SK-N-SH (cell line): ENCODE measurements at regions not wholly inside any gene's neighbourhood (a gene's known extent, or its start where the extent isn't known, plus 50 kb on each side); places are given as distances from the start of the nearest gene placed in this dataset.

Source experiments
- CTCF ChIA-PET: fragments of 300-600, 350-600 bp; formaldehyde crosslinking; extraction: SDS; loops from one replicate; lab custom pipeline; 2021; lab: Yijun Ruan, JAX
- POLR2A ChIA-PET: fragments of 350-600 bp; sonication (Branson Sonifier 250); formaldehyde crosslinking; extraction: SDS; loops from one replicate; lab custom pipeline; 2020; ENCODE audit warnings: antibody characterized with exemption, inconsistent platforms; lab: Yijun Ruan, JAX
- DNase-seq: peaks from one replicate; pipeline ENCODE4 v3.0.0; 2012
- H2AFZ ChIP-seq: fragments of 200-600 bp; sonication (generic); 2 replicates; pipeline ENCODE4 v1.8.1; 2016; ENCODE audit warnings: antibody characterized with exemption, mild to moderate bottlenecking, low read depth
- H3F3A ChIP-seq: fragments of 200-600 bp; sonication (generic); replicated peaks from 2 replicates; pipeline ENCODE3; 2016; ENCODE audit warnings: antibody characterized with exemption, mild to moderate bottlenecking; ENCODE audit not compliant: insufficient read depth
- H3K27ac ChIP-seq, 2 experiments: fragments of 200-500 bp in 1 of 2; fragments of 200-600 bp in 1 of 2; sonication (Bioruptor generic) in 1 of 2; sonication (generic), shearing (Covaris generic) in 1 of 2; 2 replicates each; pipeline versions ENCODE4 v1.5.1 to v1.6.1; 2014 to 2016; ENCODE audit warnings: low read depth in 2 of 2, inconsistent platforms in 1 of 2, low read length in 1 of 2, mild to moderate bottlenecking in 1 of 2, mixed read lengths in 1 of 2
- H3K27me3 ChIP-seq: fragments of 200-600 bp; sonication (generic), shearing (Covaris generic); 2 replicates; pipeline ENCODE4 v1.6.1; 2016; ENCODE audit warnings: mixed run types; ENCODE audit not compliant: insufficient read depth
- H3K36me3 ChIP-seq, 2 experiments: fragments of 200-500 bp in 1 of 2; fragments of 200-600 bp in 1 of 2; sonication (Bioruptor generic) in 1 of 2; sonication (generic) in 1 of 2; replicated peaks in 1 of 2; 2 replicates each; pipeline versions ENCODE3 to v1.5.1; 2014 to 2016; ENCODE audit warnings: low read length in 1 of 2, mild to moderate bottlenecking in 1 of 2; ENCODE audit not compliant: insufficient read depth in 2 of 2, control insufficient read depth in 1 of 2
- H3K4me1 ChIP-seq, 2 experiments: fragments of 200-500 bp in 1 of 2; fragments of 200-600 bp in 1 of 2; sonication (Bioruptor generic) in 1 of 2; sonication (generic), shearing (Covaris generic) in 1 of 2; 2 replicates each; pipeline versions ENCODE4 v1.5.1 to v1.6.1; 2014 to 2016; ENCODE audit warnings: low read depth in 1 of 2, low read length in 1 of 2, mixed run types in 1 of 2; ENCODE audit not compliant: insufficient read depth in 2 of 2, control insufficient read depth in 1 of 2
- H3K4me2 ChIP-seq: fragments of 200-600 bp; sonication (generic), shearing (Covaris generic); 2 replicates; pipeline ENCODE4 v1.6.1; 2017; ENCODE audit warnings: mixed run types
- H3K4me3 ChIP-seq, 2 experiments: fragments of 200-500 bp in 1 of 2; fragments of 200-600 bp in 1 of 2; sonication (Bioruptor generic) in 1 of 2; sonication (generic), shearing (Covaris generic) in 1 of 2; 2 replicates each; pipeline versions ENCODE4 v1.5.1 to v1.8.1; 2014 to 2016; ENCODE audit warnings: low read depth in 2 of 2, inconsistent platforms in 1 of 2, low read length in 1 of 2, mild to moderate bottlenecking in 1 of 2, mixed read lengths in 1 of 2, moderate library complexity in 1 of 2
- H3K79me2 ChIP-seq: fragments of 200-600 bp; sonication (generic); 2 replicates; pipeline ENCODE4 v1.8.1; 2017; ENCODE audit warnings: mild to moderate bottlenecking; ENCODE audit not compliant: insufficient read depth
- H3K9ac ChIP-seq: fragments of 200-600 bp; sonication (generic); 2 replicates; pipeline ENCODE4 v1.6.1; 2017; ENCODE audit warnings: mixed run types
- H3K9me2 ChIP-seq: fragments of 200-600 bp; sonication (generic); 2 replicates; pipeline ENCODE4 v1.6.1; 2017; ENCODE audit warnings: mixed run types
- H3K9me3 ChIP-seq: fragments of 200-600 bp; sonication (generic); 2 replicates; pipeline ENCODE4 v1.6.1; 2017; ENCODE audit warnings: mixed run types, mild to moderate bottlenecking, moderate library complexity
- H4K20me1 ChIP-seq: fragments of 200-600 bp; sonication (generic); 2 replicates; pipeline ENCODE4 v1.6.1; 2017; ENCODE audit warnings: mild to moderate bottlenecking, mixed run types; ENCODE audit not compliant: insufficient read depth
- EP300 ChIP-seq, 2 experiments: IDR thresholded peaks; 2 replicates each; pipeline versions ENCODE4 v1.4.0 to v1.6.1; 2012; ENCODE audit warnings: borderline replicate concordance in 1 of 2, low read depth in 1 of 2, low read length in 1 of 2
- FOXJ3 ChIP-seq: sonication (generic); formaldehyde crosslinking; IDR thresholded peaks from 2 replicates; pipeline ENCODE4 v1.5.1; 2020; ENCODE audit warnings: mild to moderate bottlenecking, missing genetic modification reagents
- JUND ChIP-seq: IDR thresholded peaks from 2 replicates; pipeline ENCODE4 v1.4.0; 2012
- MEF2A ChIP-seq: IDR thresholded peaks from 2 replicates; pipeline ENCODE4 v1.4.0; 2012; ENCODE audit warnings: low read depth, borderline replicate concordance
- POLR2AphosphoS5 ChIP-seq: IDR thresholded peaks from 2 replicates; pipeline ENCODE4 v1.6.1; 2012; ENCODE audit warnings: low read depth, low read length
- RXRA ChIP-seq: IDR thresholded peaks from 2 replicates; pipeline ENCODE4 v1.4.0; 2012; ENCODE audit warnings: low read depth, mild to moderate bottlenecking, borderline replicate concordance
- SIN3A ChIP-seq: IDR thresholded peaks from 2 replicates; pipeline ENCODE4 v1.6.1; 2012; ENCODE audit warnings: low read depth, mild to moderate bottlenecking, low read length, moderate library complexity, borderline replicate concordance
- SMC3 ChIP-seq: IDR thresholded peaks from 2 replicates; pipeline ENCODE4 v1.6.1; 2012; ENCODE audit warnings: low read depth, low read length, improper control_type of control experiment
- TAF1 ChIP-seq: IDR thresholded peaks from 2 replicates; pipeline ENCODE4 v1.6.1; 2012; ENCODE audit warnings: low read depth, mild to moderate bottlenecking, low read length, moderate library complexity, borderline replicate concordance
- TCF12 ChIP-seq: IDR thresholded peaks from 2 replicates; pipeline ENCODE4 v1.4.0; 2012
- TEAD4 ChIP-seq: IDR thresholded peaks from 2 replicates; pipeline ENCODE4 v1.4.0; 2012; ENCODE audit warnings: mild to moderate bottlenecking, borderline replicate concordance; ENCODE audit not compliant: insufficient read depth
- YY1 ChIP-seq: IDR thresholded peaks from 2 replicates; pipeline ENCODE4 v1.4.0; 2012; ENCODE audit warnings: low read depth, mild to moderate bottlenecking
- WGBS: methylation state at CpG from one replicate; pipeline ENCODE4 v1.1.6; 2017; ENCODE audit warnings: low lambda C conversion rate; 5-methylcytosine and 5-hydroxymethylcytosine counted together
- TF ChIP-seq, protein P1 (sequence below): IDR thresholded peaks from 2 replicates; pipeline ENCODE4 v1.4.0; 2012; ENCODE audit warnings: low read depth, borderline replicate concordance
- TF ChIP-seq, protein P2 (sequence below): fragments of 200-600 bp; sonication (generic); IDR thresholded peaks from 2 replicates; pipeline ENCODE4 v1.6.1; 2017; ENCODE audit warnings: antibody characterized with exemption, mild to moderate bottlenecking, moderate library complexity
- TF ChIP-seq, protein P3 (sequence below): IDR thresholded peaks from 2 replicates; pipeline ENCODE4; 2012
- TF ChIP-seq, protein P4 (sequence below): fragments of 150-350 bp; IDR thresholded peaks from 2 replicates; pipeline ENCODE4 v1.6.1; 2016; ENCODE audit warnings: mild to moderate bottlenecking, low read depth, low read length
- TF ChIP-seq, protein P5 (sequence below): fragments of 150-350 bp; IDR thresholded peaks from 2 replicates; pipeline ENCODE4 v1.6.1; 2017; ENCODE audit warnings: antibody characterized with exemption, low read length, low read depth, borderline replicate concordance

DNA sequence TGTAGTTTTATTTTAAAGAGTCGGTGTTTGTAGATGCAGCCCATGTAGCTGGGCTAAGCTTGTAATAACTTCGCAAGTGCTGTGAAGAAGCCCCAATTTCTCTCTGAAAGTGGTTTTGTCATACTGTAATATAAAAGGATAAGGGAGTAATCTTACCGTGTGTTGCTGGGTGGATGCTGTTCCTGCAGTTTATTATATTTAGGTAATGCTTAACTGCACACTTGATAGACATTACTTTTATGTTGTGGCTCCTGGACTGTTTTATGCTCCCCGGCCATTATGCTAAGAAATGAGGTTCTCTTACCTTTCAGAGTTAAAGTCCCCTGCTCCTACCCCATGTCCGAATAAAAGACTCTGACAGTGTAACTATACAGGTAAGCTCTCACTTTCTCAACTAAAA, 789.4 kb downstream of the RPA4 start:
- ChIA-PET POLR2A (no interaction called here), CTCF (no interaction called here)
- no peak overlapping the region for H3K27ac ChIP-seq
- H3K4me3 ChIP-seq = no peak overlapping the region
- H3K36me3 ChIP-seq = no peaks in the 10 kb centered on the region
- no peaks in the 10 kb centered on the region for H3F3A ChIP-seq
- H2AFZ ChIP-seq = no peak overlapping the region
- no peak for DNase-seq
- no peaks in the 10 kb centered on the region for H3K79me2 ChIP-seq
- H4K20me1 ChIP-seq = no peaks in the 10 kb centered on the region
- WGBS = 25% methylated on average over 5 of the region's 5 CpGs
- H3K9ac ChIP-seq = no peak overlapping the region
- TF ChIP-seq MEF2A = no peak
- no peak for TF ChIP-seq JUND
- no peak for TF ChIP-seq POLR2AphosphoS5
- TF ChIP-seq FOXJ3 (CRISPR knock-in tag) = no peak
- no peak for TF ChIP-seq TEAD4
- no peak for TF ChIP-seq SIN3A
- no peak for TF ChIP-seq TCF12
- TF ChIP-seq EP300 (IDR thresholded peaks at IDR 0.05; ENCODE audit: borderline replicate concordance in 1 of 2, low read depth in 1 of 2, low read length in 1 of 2) = no peak
- TF ChIP-seq, protein P1, sequence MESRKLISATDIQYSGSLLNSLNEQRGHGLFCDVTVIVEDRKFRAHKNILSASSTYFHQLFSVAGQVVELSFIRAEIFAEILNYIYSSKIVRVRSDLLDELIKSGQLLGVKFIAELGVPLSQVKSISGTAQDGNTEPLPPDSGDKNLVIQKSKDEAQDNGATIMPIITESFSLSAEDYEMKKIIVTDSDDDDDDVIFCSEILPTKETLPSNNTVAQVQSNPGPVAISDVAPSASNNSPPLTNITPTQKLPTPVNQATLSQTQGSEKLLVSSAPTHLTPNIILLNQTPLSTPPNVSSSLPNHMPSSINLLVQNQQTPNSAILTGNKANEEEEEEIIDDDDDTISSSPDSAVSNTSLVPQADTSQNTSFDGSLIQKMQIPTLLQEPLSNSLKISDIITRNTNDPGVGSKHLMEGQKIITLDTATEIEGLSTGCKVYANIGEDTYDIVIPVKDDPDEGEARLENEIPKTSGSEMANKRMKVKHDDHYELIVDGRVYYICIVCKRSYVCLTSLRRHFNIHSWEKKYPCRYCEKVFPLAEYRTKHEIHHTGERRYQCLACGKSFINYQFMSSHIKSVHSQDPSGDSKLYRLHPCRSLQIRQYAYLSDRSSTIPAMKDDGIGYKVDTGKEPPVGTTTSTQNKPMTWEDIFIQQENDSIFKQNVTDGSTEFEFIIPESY = no peak
- no peak for TF ChIP-seq YY1
- TF ChIP-seq, protein P2, sequence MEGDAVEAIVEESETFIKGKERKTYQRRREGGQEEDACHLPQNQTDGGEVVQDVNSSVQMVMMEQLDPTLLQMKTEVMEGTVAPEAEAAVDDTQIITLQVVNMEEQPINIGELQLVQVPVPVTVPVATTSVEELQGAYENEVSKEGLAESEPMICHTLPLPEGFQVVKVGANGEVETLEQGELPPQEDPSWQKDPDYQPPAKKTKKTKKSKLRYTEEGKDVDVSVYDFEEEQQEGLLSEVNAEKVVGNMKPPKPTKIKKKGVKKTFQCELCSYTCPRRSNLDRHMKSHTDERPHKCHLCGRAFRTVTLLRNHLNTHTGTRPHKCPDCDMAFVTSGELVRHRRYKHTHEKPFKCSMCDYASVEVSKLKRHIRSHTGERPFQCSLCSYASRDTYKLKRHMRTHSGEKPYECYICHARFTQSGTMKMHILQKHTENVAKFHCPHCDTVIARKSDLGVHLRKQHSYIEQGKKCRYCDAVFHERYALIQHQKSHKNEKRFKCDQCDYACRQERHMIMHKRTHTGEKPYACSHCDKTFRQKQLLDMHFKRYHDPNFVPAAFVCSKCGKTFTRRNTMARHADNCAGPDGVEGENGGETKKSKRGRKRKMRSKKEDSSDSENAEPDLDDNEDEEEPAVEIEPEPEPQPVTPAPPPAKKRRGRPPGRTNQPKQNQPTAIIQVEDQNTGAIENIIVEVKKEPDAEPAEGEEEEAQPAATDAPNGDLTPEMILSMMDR = no peak
- no peak for TF ChIP-seq SMC3
- TF ChIP-seq RXRA = no peak
- no peak overlapping the region for H3K4me2 ChIP-seq
- no peaks in the 10 kb centered on the region for H3K9me3 ChIP-seq
- no peaks in the 10 kb centered on the region for H3K27me3 ChIP-seq
- no peaks in the 10 kb centered on the region; a peak in 1 of 4 replicates for H3K4me1 ChIP-seq
- no peaks in the 10 kb centered on the region for H3K9me2 ChIP-seq

DNA sequence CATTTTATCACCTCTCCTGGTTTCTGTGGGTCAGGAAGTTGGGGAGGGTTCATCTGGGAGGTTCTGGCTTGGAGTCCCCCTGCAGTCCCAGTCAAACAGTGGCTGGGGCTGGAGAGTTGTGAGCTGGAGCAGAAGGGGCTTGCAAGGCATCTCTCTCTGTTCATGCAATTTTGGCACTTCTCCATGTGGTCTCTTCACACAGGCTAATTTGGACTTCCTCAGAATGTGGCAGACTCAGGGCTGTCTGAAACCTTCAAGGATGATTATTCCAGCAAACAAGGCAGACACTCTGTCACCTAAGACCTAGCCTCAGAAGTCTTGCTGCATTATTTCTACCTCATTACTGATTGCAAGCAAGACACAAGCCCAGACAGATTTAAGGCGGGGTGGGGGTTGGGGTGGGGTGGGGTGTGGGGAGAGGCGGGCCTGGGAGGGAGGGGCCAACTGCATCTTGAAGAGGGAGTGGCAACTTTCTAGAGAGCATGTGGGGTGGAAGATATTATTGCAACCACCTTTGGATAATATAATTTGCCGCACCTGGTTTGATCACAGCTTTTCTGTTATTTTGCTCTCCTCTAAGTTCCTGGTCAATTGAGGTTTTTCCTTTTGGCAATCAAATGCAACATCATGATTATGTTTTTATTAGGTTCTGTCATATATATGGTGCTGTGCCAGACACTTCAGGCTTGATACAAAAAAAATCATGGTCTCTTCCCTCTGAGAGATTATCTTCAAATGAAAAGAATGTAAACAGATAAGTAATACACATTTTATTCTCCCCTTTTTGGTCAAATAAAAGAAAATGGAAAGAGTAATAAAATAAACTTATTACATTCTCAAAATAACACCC, 799.5 kb downstream of the RPA4 start:
- no peak overlapping the region for H3K4me2 ChIP-seq
- H3K4me1 ChIP-seq = no peaks in the 10 kb centered on the region
- H3K9ac ChIP-seq = no peak overlapping the region
- H3K9me2 ChIP-seq = no peaks in the 10 kb centered on the region
- H3K36me3 ChIP-seq = no peaks in the 10 kb centered on the region
- 75% methylated on average over 3 of the region's 3 CpGs for WGBS
- H3F3A ChIP-seq = no peaks in the 10 kb centered on the region
- no peak overlapping the region for H2AFZ ChIP-seq
- no peaks in the 10 kb centered on the region for H3K79me2 ChIP-seq
- CTCF ChIA-PET = no interaction called here
- no peaks in the 10 kb centered on the region; the same call in 1 of the 2 replicates for H3K27me3 ChIP-seq
- no peak overlapping the region for H3K4me3 ChIP-seq
- H3K27ac ChIP-seq = no peak overlapping the region
- no peak for DNase-seq
- no peaks in the 10 kb centered on the region for H3K9me3 ChIP-seq
- POLR2A ChIA-PET = no interaction called here
- no peaks in the 10 kb centered on the region for H4K20me1 ChIP-seq
- TF ChIP-seq, protein P3, sequence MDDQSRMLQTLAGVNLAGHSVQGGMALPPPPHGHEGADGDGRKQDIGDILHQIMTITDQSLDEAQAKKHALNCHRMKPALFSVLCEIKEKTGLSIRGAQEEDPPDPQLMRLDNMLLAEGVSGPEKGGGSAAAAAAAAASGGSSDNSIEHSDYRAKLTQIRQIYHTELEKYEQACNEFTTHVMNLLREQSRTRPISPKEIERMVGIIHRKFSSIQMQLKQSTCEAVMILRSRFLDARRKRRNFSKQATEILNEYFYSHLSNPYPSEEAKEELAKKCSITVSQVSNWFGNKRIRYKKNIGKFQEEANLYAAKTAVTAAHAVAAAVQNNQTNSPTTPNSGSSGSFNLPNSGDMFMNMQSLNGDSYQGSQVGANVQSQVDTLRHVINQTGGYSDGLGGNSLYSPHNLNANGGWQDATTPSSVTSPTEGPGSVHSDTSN = no peak
- TF ChIP-seq TAF1 = no peak
- TF ChIP-seq, protein P4, sequence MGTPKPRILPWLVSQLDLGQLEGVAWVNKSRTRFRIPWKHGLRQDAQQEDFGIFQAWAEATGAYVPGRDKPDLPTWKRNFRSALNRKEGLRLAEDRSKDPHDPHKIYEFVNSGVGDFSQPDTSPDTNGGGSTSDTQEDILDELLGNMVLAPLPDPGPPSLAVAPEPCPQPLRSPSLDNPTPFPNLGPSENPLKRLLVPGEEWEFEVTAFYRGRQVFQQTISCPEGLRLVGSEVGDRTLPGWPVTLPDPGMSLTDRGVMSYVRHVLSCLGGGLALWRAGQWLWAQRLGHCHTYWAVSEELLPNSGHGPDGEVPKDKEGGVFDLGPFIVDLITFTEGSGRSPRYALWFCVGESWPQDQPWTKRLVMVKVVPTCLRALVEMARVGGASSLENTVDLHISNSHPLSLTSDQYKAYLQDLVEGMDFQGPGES = no peak
- TF ChIP-seq, protein P5, sequence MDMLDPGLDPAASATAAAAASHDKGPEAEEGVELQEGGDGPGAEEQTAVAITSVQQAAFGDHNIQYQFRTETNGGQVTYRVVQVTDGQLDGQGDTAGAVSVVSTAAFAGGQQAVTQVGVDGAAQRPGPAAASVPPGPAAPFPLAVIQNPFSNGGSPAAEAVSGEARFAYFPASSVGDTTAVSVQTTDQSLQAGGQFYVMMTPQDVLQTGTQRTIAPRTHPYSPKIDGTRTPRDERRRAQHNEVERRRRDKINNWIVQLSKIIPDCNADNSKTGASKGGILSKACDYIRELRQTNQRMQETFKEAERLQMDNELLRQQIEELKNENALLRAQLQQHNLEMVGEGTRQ = no peak
